ENCODE measurements at regions not wholly inside any gene's neighbourhood (a gene's known extent, or its start where the extent isn't known, plus 50 kb on each side); places are given as distances from the start of the nearest gene placed in this dataset.

DNA sequence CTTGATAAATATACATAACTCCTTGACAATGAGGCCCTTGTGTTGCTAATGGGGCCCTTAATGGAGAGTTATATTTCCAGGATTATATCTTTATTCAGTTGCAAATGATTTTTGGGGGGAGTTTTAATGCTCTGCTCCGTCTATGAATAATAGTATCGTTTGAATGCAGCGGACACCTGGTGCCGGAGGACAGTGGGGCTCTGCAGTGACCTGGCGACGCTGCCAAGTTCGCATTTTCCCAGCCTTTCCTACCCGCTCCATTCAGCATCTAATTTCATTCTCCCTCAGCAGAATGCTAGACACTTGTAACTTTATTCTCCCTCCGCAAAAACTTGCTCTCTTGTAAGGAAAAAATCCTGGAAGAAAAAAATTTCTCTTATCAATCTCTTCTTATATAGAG, 257.6 kb upstream of the SALL3 start:
- TF ChIP-seq, protein P1, sequence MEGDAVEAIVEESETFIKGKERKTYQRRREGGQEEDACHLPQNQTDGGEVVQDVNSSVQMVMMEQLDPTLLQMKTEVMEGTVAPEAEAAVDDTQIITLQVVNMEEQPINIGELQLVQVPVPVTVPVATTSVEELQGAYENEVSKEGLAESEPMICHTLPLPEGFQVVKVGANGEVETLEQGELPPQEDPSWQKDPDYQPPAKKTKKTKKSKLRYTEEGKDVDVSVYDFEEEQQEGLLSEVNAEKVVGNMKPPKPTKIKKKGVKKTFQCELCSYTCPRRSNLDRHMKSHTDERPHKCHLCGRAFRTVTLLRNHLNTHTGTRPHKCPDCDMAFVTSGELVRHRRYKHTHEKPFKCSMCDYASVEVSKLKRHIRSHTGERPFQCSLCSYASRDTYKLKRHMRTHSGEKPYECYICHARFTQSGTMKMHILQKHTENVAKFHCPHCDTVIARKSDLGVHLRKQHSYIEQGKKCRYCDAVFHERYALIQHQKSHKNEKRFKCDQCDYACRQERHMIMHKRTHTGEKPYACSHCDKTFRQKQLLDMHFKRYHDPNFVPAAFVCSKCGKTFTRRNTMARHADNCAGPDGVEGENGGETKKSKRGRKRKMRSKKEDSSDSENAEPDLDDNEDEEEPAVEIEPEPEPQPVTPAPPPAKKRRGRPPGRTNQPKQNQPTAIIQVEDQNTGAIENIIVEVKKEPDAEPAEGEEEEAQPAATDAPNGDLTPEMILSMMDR (IDR thresholded peaks at IDR 0.05) = no peak
- TF ChIP-seq POLR2A (IDR thresholded peaks at IDR 0.05) = no peak
